NCI-H526 treated with DMSO at 0.1 percent for 48 hours (cell line): ENCODE measurements at regions not wholly inside any gene's neighbourhood (a gene's known extent, or its start where the extent isn't known, plus 50 kb on each side); places are given as distances from the start of the nearest gene placed in this dataset.
A peak's percentile ranks its signal among the peaks of the same experiment; 100 is the strongest.
"Not testable (repeated sequence)": the region's sequence is repeated elsewhere in the genome, so short reads cannot be mapped to it uniquely, and the experiment has no call there.

Experiments
- DNase-seq: peaks from one replicate; lab custom pipeline; 2025; lab: John Stamatoyannopoulos, UW

DNA sequence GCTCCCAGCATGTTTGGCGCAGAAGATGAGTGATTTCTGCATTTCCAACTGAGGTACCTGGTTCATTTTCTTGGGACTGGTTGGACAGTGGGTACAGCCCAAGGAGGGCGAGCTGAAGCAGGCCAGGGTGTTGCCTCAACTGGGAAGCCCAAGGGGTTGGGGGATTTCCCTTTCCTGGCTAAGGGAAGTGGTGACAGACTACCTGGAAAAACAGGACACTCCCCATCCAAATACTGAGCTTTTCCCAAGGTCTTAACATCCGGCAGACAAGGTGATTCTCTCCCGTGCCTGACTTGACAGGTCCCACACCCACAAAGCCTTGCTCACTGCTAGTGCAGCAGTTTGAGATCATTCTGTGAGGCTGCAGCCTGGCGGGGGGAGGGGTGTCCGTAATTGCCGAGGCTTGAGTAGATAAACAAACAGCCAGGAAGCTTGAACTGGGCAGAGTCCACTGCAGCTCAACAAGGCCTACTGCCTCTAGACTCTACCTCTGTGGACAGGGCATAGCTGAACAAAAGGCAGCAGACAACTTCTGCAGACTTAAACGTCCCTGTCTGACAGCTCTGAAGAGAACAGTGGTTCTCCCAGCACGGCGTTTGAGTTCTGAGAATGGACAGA is 307.7 kb upstream of the ARSJ start:
- no peak for DNase-seq

DNA sequence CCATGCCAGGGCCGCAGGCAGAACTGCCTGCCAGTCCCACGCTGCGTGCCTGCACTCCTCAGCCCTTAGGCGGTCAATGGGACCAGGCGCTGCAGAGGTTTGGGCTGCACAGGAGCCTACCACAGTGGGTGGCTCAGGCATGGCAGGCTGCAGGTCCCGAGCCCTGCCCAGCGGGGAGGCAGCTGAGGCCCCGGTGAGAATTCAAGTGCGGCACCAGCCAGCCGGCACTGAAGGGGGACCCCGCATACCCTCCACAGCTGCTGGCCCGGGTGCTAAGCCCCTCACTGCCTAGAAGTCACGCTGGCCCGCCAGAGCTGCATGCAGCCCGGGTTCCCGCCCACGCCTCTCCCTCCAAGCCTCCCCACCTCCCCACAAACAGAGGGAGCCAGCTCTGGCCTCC is 302.5 kb upstream of the UGT8 start:
- DNase-seq = no peak

DNA sequence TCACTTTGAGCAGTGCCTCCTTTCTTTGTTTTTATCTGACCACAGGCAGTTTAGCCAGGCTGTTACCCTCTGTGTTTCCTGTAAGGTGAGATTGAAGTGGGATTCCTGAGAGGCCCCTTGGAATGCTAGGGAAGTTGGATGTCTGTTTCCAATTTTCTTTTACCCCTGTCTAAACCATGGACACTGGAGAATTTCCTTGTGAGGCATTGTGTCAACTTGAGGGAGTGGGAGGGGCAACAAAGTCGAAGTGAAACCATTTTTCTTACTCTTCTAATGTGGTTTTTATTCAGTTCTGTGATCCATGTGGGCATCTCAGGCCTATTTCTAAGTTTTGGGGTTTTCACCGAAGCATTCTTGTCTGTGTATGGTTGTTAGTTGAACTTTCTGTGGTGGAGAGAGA is 296.1 kb upstream of the UGT8 start:
- DNase-seq = no peak

DNA sequence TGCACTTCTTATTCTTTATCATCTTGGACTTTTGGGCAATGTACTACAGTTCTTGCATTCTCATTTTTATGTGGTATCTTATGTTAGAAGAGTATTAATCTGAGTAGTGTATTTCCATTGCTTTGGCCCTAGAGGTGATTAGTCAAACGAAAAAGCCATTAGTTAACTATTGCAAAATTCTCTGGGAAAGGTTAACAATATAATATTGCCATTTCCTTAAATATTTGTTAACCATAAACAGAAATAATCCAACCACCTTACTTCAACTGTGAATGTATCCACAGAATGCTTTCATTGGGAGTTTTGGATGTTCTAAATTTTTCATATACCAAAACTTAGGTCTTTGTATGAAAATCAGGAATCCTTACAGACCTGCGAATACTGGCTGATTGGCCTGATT is 294.6 kb upstream of the UGT8 start:
- no peak for DNase-seq

GRCh38 chr4:114304567-114304966 is 294.0 kb upstream of the UGT8 start:
- no peak for DNase-seq

- no peak for DNase-seq
Measured at GRCh38 chr4:114306946-114307345, 291.7 kb upstream of the UGT8 start.

DNA sequence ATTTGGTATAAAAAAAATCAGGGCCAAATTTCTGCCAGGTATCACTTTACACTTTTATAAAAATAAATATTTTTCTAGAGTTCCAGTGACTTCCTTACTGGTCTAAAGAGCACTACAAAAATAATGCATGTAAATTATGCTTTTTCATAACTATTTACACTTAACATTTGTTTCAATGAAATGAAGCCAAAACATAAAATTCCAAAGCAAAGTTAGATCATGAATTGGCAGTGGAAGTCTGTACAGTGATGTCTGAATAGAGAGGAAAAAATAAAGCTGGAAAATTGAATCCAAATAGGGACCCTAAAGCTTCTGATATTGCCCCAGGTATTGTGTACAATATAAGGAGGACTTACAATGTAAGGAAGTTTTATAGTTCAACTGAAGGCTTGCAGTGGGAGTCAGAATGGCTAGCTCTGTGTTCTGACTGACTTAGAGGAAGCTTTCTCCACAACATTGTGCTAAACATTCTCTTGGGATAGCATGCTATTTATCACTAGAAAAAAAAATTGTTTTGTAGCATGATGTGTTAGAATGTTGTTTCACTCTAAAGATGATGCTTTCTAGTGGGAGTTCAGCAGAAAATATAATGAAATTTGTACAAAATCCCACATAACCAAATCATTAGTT is 288.2 kb upstream of the UGT8 start:
- DNase-seq = no peak

DNA sequence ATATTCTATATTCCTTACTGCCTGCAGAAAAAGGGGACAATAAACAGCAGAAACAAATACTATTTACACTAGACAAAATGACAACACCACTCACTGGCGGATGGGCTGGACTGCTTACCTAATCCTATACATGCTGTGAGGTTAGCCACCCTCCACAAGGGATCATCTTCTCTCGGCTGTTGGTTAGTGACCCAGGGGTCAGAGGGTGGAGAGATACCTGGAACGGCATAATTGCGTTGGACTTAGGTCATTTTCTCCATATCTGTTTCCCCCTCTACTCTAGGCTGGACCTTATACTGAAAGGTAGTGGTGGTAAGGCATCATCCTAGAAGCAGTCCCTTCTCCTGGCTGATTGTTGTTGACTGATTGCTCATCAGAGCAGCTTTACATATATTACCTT is 286.8 kb upstream of the UGT8 start:
- DNase-seq = no peak

- DNase-seq = peak; percentile 7
Measured at GRCh38 chr4:114312338-114312737, 286.3 kb upstream of the UGT8 start.

DNA sequence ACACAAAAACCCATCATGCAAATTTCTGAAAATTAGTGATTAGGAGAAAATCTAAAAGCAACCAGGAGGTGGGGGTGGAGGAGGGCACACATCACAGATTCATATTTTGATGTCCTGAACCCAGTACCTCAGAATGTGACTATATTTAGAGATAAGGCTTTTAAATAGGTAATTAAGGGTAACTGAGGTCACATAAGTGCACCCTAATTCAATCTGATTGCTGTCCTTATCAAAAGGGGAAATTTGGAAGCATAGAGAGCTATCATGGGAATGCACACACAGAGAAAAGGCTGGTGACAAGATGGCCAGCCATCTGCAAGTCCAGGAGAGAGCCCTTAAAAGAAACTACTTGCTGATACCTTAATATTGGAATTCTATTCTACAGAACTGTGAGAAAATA is 281.8 kb upstream of the UGT8 start:
- no peak for DNase-seq

GRCh38 chr4:114317564-114317963 is 281.0 kb upstream of the UGT8 start:
- DNase-seq = no peak

DNA sequence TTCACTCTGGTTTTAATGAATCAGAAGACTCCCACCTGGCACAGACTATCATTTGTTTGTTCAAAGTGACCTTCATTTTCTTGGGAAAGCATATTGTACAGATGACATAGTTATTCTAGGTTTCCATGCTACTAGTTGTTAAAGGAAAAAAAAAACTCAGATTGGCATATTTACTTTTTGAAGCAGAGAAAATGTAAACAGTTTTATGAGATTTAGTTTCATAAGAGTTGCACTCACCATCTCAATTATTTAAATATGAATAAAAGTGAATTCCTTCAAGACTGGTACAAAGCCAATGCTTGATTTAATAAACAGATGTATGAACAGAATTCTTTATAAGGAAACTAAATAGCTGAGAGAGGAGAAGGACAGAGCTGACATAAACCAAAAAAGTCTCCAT is 280.3 kb upstream of the UGT8 start:
- DNase-seq = no peak

GRCh38 chr4:114320126-114320525 is 278.5 kb upstream of the UGT8 start:
- DNase-seq = no peak

DNA sequence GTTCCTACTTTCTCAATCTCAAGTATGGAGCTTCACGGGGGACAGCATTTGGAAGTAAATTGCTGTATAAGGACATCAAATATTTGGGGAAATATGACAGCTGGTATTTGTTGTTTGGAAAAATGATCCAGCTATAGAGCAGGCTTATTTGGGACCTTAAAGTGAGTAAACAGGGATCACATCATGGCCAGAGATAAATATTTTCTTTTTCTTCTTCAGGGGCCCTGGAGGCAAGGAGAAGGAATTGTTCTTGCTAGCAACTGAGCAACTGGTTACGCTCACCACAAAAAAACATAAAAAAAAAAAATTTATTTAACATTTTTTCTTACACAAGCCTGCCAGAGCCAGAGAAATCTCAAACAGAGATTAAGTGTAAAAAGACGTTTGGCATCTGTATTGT is 277.2 kb upstream of the UGT8 start:
- no peak for DNase-seq

DNA sequence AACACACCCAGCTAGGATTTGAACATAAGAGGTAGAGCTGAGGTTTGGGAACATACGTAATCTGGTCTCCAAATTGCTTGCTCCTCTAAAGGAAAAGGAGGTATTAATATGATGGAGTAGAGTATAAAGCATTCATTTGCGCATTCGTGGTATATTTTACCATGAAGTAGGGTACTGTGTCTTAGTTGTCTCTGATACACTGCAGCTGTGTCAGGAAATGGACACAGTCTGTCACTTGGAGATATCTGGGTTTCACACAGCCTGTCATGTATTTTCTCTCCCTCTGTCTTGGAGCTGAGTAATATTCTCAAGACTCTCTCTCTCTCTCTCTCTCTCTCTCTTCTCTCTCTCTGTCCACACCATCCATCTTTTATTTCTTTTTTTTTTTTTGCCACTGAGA is 274.8 kb upstream of the UGT8 start:
- DNase-seq = no peak

GRCh38 chr4:114326358-114326757 is 272.2 kb upstream of the UGT8 start:
- no peak for DNase-seq

GRCh38 chr4:114332119-114332518 is 266.5 kb upstream of the UGT8 start:
- DNase-seq = no peak

GRCh38 chr4:114334363-114334762 is 264.2 kb upstream of the UGT8 start:
- not testable (repeated sequence) for DNase-seq

- no peak for DNase-seq
Measured at GRCh38 chr4:114334884-114335330, 263.7 kb upstream of the UGT8 start.

- DNase-seq = no peak
Measured at GRCh38 chr4:114335339-114335738, 263.3 kb upstream of the UGT8 start.

DNA sequence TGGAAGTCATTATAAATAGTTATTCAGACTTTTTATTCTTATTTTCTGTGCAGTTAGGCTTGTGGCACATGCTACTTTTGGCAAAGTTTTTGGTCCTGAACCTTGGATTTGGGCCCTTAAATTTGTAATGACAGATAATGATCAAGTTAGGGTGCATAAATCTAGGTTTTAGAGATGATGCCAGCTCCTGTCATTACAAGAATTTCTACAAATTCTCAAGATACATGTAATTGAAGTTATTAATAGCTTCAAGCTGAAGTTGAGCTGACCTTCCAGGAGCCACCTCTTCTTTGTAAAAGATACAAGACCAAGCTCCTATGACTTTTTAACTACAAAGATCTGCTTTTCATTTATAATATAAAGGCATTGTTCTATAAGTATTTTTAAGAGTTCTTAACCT is 255.6 kb upstream of the UGT8 start:
- no peak for DNase-seq

- DNase-seq = no peak
Measured at GRCh38 chr4:114349543-114350175, 248.9 kb upstream of the UGT8 start.

DNA sequence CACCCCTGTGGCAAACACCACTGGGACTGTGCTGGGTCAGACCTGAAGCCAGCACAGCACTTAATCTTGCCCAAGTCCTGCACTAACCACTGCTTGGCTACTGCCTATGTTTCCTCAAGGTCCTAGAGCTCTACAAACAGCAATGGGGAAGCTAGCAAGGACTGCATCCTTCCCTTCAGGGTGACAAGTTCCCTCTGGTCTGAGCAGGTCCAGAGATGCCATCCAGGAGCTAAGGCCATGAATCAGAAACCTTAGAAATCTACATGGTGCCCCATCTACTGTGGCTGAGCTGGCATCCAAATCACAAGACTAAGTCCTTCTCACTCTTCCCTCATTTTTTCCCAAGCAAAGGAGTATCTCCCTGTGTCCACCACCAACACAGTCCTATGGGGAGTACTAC is 239.7 kb upstream of the UGT8 start:
- no peak for DNase-seq

DNA sequence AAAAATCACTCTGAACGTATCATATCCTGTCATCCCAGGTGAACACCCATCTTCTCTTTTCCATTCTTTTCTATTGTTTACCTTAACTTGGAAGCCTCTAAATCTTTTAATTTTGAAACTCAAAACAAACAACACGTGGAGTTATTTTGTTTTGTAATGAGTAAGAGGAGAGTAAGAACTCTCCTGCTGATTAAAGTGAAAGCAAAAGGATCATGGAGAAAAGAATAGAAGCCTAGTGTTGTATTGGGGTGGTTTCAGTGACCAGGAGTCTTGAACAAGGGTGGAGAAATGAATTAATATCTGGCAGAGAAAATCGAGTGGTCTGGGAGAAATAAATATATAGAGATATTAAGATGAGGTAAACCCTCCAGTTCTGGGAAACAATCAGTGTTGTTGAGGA is 237.4 kb upstream of the UGT8 start:
- no peak for DNase-seq
